Panc1 (cell line): ENCODE measurements at regions not wholly inside any gene's neighbourhood (a gene's known extent, or its start where the extent isn't known, plus 50 kb on each side); places are given as distances from the start of the nearest gene placed in this dataset.

ENCODE experiments used
- ATAC-seq: fragments of 200-7000 bp; cut with Tn5 transposase; 2 replicates; pipeline ENCODE4 v1.9.1; 2020; ENCODE audit warnings: mild to moderate bottlenecking, moderate library complexity
- BruUV-seq: library from RNA; stranded (reverse); fragments of 400-500 nt; replicated peaks from 2 replicates; lab custom pipeline; 2021; lab: Mats Ljungman, UMichigan
- CTCF ChIA-PET: fragments of 300-600 bp; sonication (Branson Sonifier 250); formaldehyde crosslinking; loops from one replicate; lab custom pipeline; 2022; ENCODE audit warnings: antibody characterized with exemption; lab: Charles Lee
- POLR2A ChIA-PET: fragments of 300-600 bp; sonication (Branson Sonifier 250); formaldehyde crosslinking; loops from one replicate; lab custom pipeline; 2022; ENCODE audit warnings: antibody characterized with exemption; lab: Charles Lee
- DNase-seq: peaks from one replicate; pipeline ENCODE4 v3.0.0-alpha.2; 2010; ENCODE audit warnings: low read depth, low spot score
- H3K27ac ChIP-seq: 2 replicates; pipeline ENCODE4 v1.5.1; 2011; ENCODE audit warnings: mild to moderate bottlenecking, low read length, inconsistent platforms
- H3K27me3 ChIP-seq: fragments of 200-500 bp; sonication (Bioruptor generic); 2 replicates; pipeline ENCODE4 v1.6.0; 2014; ENCODE audit warnings: low read length, inconsistent platforms; ENCODE audit not compliant: control insufficient read depth, insufficient read depth
- H3K36me3 ChIP-seq: fragments of 200-500 bp; sonication (Bioruptor generic); 2 replicates; pipeline ENCODE4 v1.5.1; 2014; ENCODE audit warnings: inconsistent platforms, mild to moderate bottlenecking, low read length, moderate library complexity; ENCODE audit not compliant: control insufficient read depth, insufficient read depth
- H3K4me1 ChIP-seq: 2 replicates; pipeline ENCODE4 v1.5.1; 2011; ENCODE audit warnings: inconsistent platforms, mild to moderate bottlenecking, low read length, moderate library complexity; ENCODE audit not compliant: control insufficient read depth, insufficient read depth
- H3K4me3 ChIP-seq, 2 experiments: 2 replicates each; pipeline ENCODE4 v1.5.1; 2011 to 2012; ENCODE audit warnings: low read depth in 2 of 2, low read length in 2 of 2, mild to moderate bottlenecking in 2 of 2, inconsistent platforms in 1 of 2, moderate library complexity in 1 of 2
- H3K9me3 ChIP-seq: fragments of 200-500 bp; sonication (Bioruptor generic); 2 replicates; pipeline ENCODE4 v1.5.1; 2014; ENCODE audit warnings: low read depth, mild to moderate bottlenecking, inconsistent platforms, low read length, moderate library complexity; ENCODE audit not compliant: control insufficient read depth, insufficient read depth
- CTCF ChIP-seq: fragments of 450-650 bp; IDR thresholded peaks from 2 replicates; pipeline ENCODE4 v1.5.1; 2017; ENCODE audit warnings: mild to moderate bottlenecking
- POLR2AphosphoS5 ChIP-seq: IDR thresholded peaks from 2 replicates; pipeline ENCODE4 v1.6.1; 2012; ENCODE audit warnings: mild to moderate bottlenecking, low read depth, low read length, moderate library complexity
- REST ChIP-seq, 2 experiments: IDR thresholded peaks; 2 replicates each; pipeline ENCODE4 v1.6.1; 2011 to 2012; ENCODE audit warnings: low read depth in 2 of 2, control low read depth in 1 of 2, low read length in 1 of 2, mild to moderate bottlenecking in 1 of 2, moderate library complexity in 1 of 2; ENCODE audit not compliant: insufficient read depth in 1 of 2
- SIN3A ChIP-seq: IDR thresholded peaks from 2 replicates; pipeline ENCODE4 v1.6.1; 2012; ENCODE audit warnings: low read depth, mild to moderate bottlenecking, low read length, moderate library complexity, borderline replicate concordance; ENCODE audit not compliant: insufficient read depth
- TCF7L2 ChIP-seq: IDR thresholded peaks from 2 replicates; pipeline ENCODE4 v1.6.1; 2011; ENCODE audit warnings: mild to moderate bottlenecking, low read depth, low read length, inconsistent platforms
- in situ Hi-C: cut with HindIII; loops from 2 replicates; pipeline ENCODE4 v1.10.0; 2016; ENCODE audit warnings: low sequenced_read_pairs, low pct_unique_long_range_greater_than_20kb
- intact Hi-C: fragments of 100-400 bp; cut with micrococcal nuclease; formaldehyde crosslinking; loops from one replicate; pipeline ENCODE4 v1.10.0; 2022; ENCODE audit not compliant: unreplicated experiment

DNA sequence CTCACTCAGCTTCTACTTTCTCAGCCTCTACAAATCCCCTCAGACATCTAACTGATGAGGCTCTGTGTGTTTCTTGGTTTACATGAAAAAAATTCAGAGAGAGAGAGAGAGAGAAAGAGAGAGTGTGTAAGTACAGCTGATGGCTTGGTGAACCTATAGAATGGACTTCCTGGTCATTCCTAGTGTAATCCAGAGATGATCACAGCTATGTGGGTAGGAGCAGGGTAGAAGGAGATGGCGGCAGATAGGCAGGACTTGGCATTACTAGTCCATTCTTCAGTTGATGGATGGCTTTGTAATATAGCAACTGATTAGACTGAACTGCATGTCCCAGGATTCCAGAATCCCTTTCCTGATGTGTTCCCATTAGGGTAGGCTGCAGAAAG lies 429.3 kb upstream of the CLINT1 start:
- ATAC-seq (no peak), DNase-seq (no peak)
- TF ChIP-seq CTCF (no peak), SIN3A (no peak), TCF7L2 (no peak), POLR2AphosphoS5 (no peak), REST (IDR thresholded peaks at IDR 0.05; ENCODE audit: insufficient read depth in 1 of 2, low read depth in 2 of 2, low read length in 1 of 2) (no peak)
- H3K27me3 ChIP-seq = no peaks in the 10 kb centered on the region
- H3K36me3 ChIP-seq = no peaks in the 10 kb centered on the region
- H3K27ac ChIP-seq = no peak overlapping the region
- in situ Hi-C loops (no loop called here), intact Hi-C loops (no loop called here)
- no peaks in the 10 kb centered on the region for H3K4me1 ChIP-seq
- CTCF ChIA-PET = no interaction called here
- no peak overlapping the region for H3K4me3 ChIP-seq
- POLR2A ChIA-PET = no interaction called here
- no TSS peak for BruUV-seq
- H3K9me3 ChIP-seq = 0 out of 2 replicates have a peak, but pooled peaks cover 2% of the 10 kb centered on the region

GRCh38 chr5:158287643-158288271 lies 428.8 kb upstream of the CLINT1 start:
- ATAC-seq (no peak), DNase-seq (no peak)
- H3K9me3 ChIP-seq = no peaks in the 10 kb centered on the region
- H3K36me3 ChIP-seq = no peaks in the 10 kb centered on the region
- TF ChIP-seq TCF7L2 = no peak
- TF ChIP-seq REST (IDR thresholded peaks at IDR 0.05; ENCODE audit: insufficient read depth in 1 of 2, low read depth in 2 of 2, low read length in 1 of 2) = no peak
- TF ChIP-seq SIN3A = no peak
- no peak for TF ChIP-seq CTCF
- TF ChIP-seq POLR2AphosphoS5 = no peak
- no peak overlapping the region for H3K27ac ChIP-seq
- in situ Hi-C loops = no loop called here
- H3K27me3 ChIP-seq = no peaks in the 10 kb centered on the region
- ChIA-PET CTCF (no interaction called here), POLR2A (no interaction called here)
- intact Hi-C loops = no loop called here
- no peaks in the 10 kb centered on the region for H3K4me1 ChIP-seq
- BruUV-seq = no TSS peak
- H3K4me3 ChIP-seq = no peak overlapping the region
